SK-N-SH (cell line): ENCODE measurements at regions not wholly inside any gene's neighbourhood (a gene's known extent, or its start where the extent isn't known, plus 50 kb on each side); places are given as distances from the start of the nearest gene placed in this dataset.

Experiments used
- CTCF ChIA-PET: fragments of 300-600, 350-600 bp; formaldehyde crosslinking; extraction: SDS; loops from one replicate; lab custom pipeline; 2021; lab: Yijun Ruan, JAX
- POLR2A ChIA-PET: fragments of 350-600 bp; sonication (Branson Sonifier 250); formaldehyde crosslinking; extraction: SDS; loops from one replicate; lab custom pipeline; 2020; ENCODE audit warnings: antibody characterized with exemption, inconsistent platforms; lab: Yijun Ruan, JAX
- DNase-seq: peaks from one replicate; pipeline ENCODE4 v3.0.0; 2012
- H2AFZ ChIP-seq: fragments of 200-600 bp; sonication (generic); 2 replicates; pipeline ENCODE4 v1.8.1; 2016; ENCODE audit warnings: antibody characterized with exemption, mild to moderate bottlenecking, low read depth
- H3F3A ChIP-seq: fragments of 200-600 bp; sonication (generic); replicated peaks from 2 replicates; pipeline ENCODE3; 2016; ENCODE audit warnings: antibody characterized with exemption, mild to moderate bottlenecking; ENCODE audit not compliant: insufficient read depth
- H3K27ac ChIP-seq, 2 experiments: fragments of 200-500 bp in 1 of 2; fragments of 200-600 bp in 1 of 2; sonication (Bioruptor generic) in 1 of 2; sonication (generic), shearing (Covaris generic) in 1 of 2; 2 replicates each; pipeline versions ENCODE4 v1.5.1 to v1.6.1; 2014 to 2016; ENCODE audit warnings: low read depth in 2 of 2, inconsistent platforms in 1 of 2, low read length in 1 of 2, mild to moderate bottlenecking in 1 of 2, mixed read lengths in 1 of 2
- H3K27me3 ChIP-seq: fragments of 200-600 bp; sonication (generic), shearing (Covaris generic); 2 replicates; pipeline ENCODE4 v1.6.1; 2016; ENCODE audit warnings: mixed run types; ENCODE audit not compliant: insufficient read depth
- H3K36me3 ChIP-seq, 2 experiments: fragments of 200-500 bp in 1 of 2; fragments of 200-600 bp in 1 of 2; sonication (Bioruptor generic) in 1 of 2; sonication (generic) in 1 of 2; replicated peaks in 1 of 2; 2 replicates each; pipeline versions ENCODE3 to v1.5.1; 2014 to 2016; ENCODE audit warnings: low read length in 1 of 2, mild to moderate bottlenecking in 1 of 2; ENCODE audit not compliant: insufficient read depth in 2 of 2, control insufficient read depth in 1 of 2
- H3K4me1 ChIP-seq, 2 experiments: fragments of 200-500 bp in 1 of 2; fragments of 200-600 bp in 1 of 2; sonication (Bioruptor generic) in 1 of 2; sonication (generic), shearing (Covaris generic) in 1 of 2; 2 replicates each; pipeline versions ENCODE4 v1.5.1 to v1.6.1; 2014 to 2016; ENCODE audit warnings: low read depth in 1 of 2, low read length in 1 of 2, mixed run types in 1 of 2; ENCODE audit not compliant: insufficient read depth in 2 of 2, control insufficient read depth in 1 of 2
- H3K4me2 ChIP-seq: fragments of 200-600 bp; sonication (generic), shearing (Covaris generic); 2 replicates; pipeline ENCODE4 v1.6.1; 2017; ENCODE audit warnings: mixed run types
- H3K4me3 ChIP-seq, 2 experiments: fragments of 200-500 bp in 1 of 2; fragments of 200-600 bp in 1 of 2; sonication (Bioruptor generic) in 1 of 2; sonication (generic), shearing (Covaris generic) in 1 of 2; 2 replicates each; pipeline versions ENCODE4 v1.5.1 to v1.8.1; 2014 to 2016; ENCODE audit warnings: low read depth in 2 of 2, inconsistent platforms in 1 of 2, low read length in 1 of 2, mild to moderate bottlenecking in 1 of 2, mixed read lengths in 1 of 2, moderate library complexity in 1 of 2
- H3K79me2 ChIP-seq: fragments of 200-600 bp; sonication (generic); 2 replicates; pipeline ENCODE4 v1.8.1; 2017; ENCODE audit warnings: mild to moderate bottlenecking; ENCODE audit not compliant: insufficient read depth
- H3K9ac ChIP-seq: fragments of 200-600 bp; sonication (generic); 2 replicates; pipeline ENCODE4 v1.6.1; 2017; ENCODE audit warnings: mixed run types
- H3K9me2 ChIP-seq: fragments of 200-600 bp; sonication (generic); 2 replicates; pipeline ENCODE4 v1.6.1; 2017; ENCODE audit warnings: mixed run types
- H3K9me3 ChIP-seq: fragments of 200-600 bp; sonication (generic); 2 replicates; pipeline ENCODE4 v1.6.1; 2017; ENCODE audit warnings: mixed run types, mild to moderate bottlenecking, moderate library complexity
- H4K20me1 ChIP-seq: fragments of 200-600 bp; sonication (generic); 2 replicates; pipeline ENCODE4 v1.6.1; 2017; ENCODE audit warnings: mild to moderate bottlenecking, mixed run types; ENCODE audit not compliant: insufficient read depth
- CHD2 ChIP-seq: fragments of 150-350 bp; IDR thresholded peaks from 2 replicates; pipeline ENCODE4 v1.6.1; 2018; ENCODE audit warnings: low read length; ENCODE audit not compliant: partially characterized antibody
- EP300 ChIP-seq, 2 experiments: IDR thresholded peaks; 2 replicates each; pipeline versions ENCODE4 v1.4.0 to v1.6.1; 2012; ENCODE audit warnings: borderline replicate concordance in 1 of 2, low read depth in 1 of 2, low read length in 1 of 2
- FOXM1 ChIP-seq: IDR thresholded peaks from 2 replicates; pipeline ENCODE4 v1.4.0; 2012; ENCODE audit warnings: low read depth, mild to moderate bottlenecking
- GATA2 ChIP-seq: sonication (generic); formaldehyde crosslinking; IDR thresholded peaks from 2 replicates; pipeline ENCODE4 v1.5.0; 2020; ENCODE audit warnings: mild to moderate bottlenecking, missing genetic modification reagents
- IRF3 ChIP-seq: fragments of 150-350 bp; IDR thresholded peaks from 2 replicates; pipeline ENCODE4 v1.6.1; 2016; ENCODE audit warnings: mild to moderate bottlenecking, low read depth, low read length
- JUND ChIP-seq: IDR thresholded peaks from 2 replicates; pipeline ENCODE4 v1.4.0; 2012
- MEF2A ChIP-seq: IDR thresholded peaks from 2 replicates; pipeline ENCODE4 v1.4.0; 2012; ENCODE audit warnings: low read depth, borderline replicate concordance
- MXI1 ChIP-seq: IDR thresholded peaks from 2 replicates; pipeline ENCODE4 v1.6.1; 2012; ENCODE audit warnings: mild to moderate bottlenecking, low read depth, low read length, improper control_type of control experiment
- NFIC ChIP-seq: IDR thresholded peaks from 2 replicates; pipeline ENCODE4 v1.4.0; 2012; ENCODE audit warnings: borderline replicate concordance
- REST ChIP-seq: IDR thresholded peaks from 2 replicates; pipeline ENCODE4 v1.6.1; 2012; ENCODE audit warnings: mild to moderate bottlenecking, low read depth, low read length, moderate library complexity
- SIN3A ChIP-seq: IDR thresholded peaks from 2 replicates; pipeline ENCODE4 v1.6.1; 2012; ENCODE audit warnings: low read depth, mild to moderate bottlenecking, low read length, moderate library complexity, borderline replicate concordance
- USF2 ChIP-seq: fragments of 150-350 bp; IDR thresholded peaks from 2 replicates; pipeline ENCODE4 v1.6.1; 2017; ENCODE audit warnings: antibody characterized with exemption, low read length, low read depth, borderline replicate concordance
- WGBS: methylation state at CpG from one replicate; pipeline ENCODE4 v1.1.6; 2017; ENCODE audit warnings: low lambda C conversion rate; 5-methylcytosine and 5-hydroxymethylcytosine counted together

GRCh38 chr1:29914936-29915335 lies 678.6 kb downstream of the PTPRU start:
- TF ChIP-seq GATA2 (CRISPR knock-in tag): no peak
- no peak for TF ChIP-seq IRF3
- no peak for TF ChIP-seq MXI1
- TF ChIP-seq FOXM1: no peak
- no peak for TF ChIP-seq JUND
- no peak for TF ChIP-seq MEF2A
- no peak for TF ChIP-seq SIN3A
- no peak for TF ChIP-seq NFIC
- TF ChIP-seq CHD2: no peak
- no peak for TF ChIP-seq EP300 (IDR thresholded peaks at IDR 0.05; ENCODE audit: borderline replicate concordance in 1 of 2, low read depth in 1 of 2, low read length in 1 of 2)
- TF ChIP-seq REST: no peak
- TF ChIP-seq USF2: no peak
- TF ChIP-seq, all 33 proteins: peak for 0
- no peak overlapping the region for H3K9ac ChIP-seq
- no peaks in the 10 kb centered on the region for H3K9me2 ChIP-seq
- H3K79me2 ChIP-seq: no peaks in the 10 kb centered on the region
- H3K4me1 ChIP-seq: no peaks in the 10 kb centered on the region
- no peaks in the 10 kb centered on the region for H4K20me1 ChIP-seq
- H3K4me2 ChIP-seq: no peak overlapping the region
- WGBS: 13% methylated on average over 1 of the region's 1 CpG
- CTCF ChIA-PET: interaction anchor here (1.5 to 2.3 kb wide), 2 partner anchors 58 to 171 kb away, joined by 3 to 7 read pairs; no protein-coding TSS in a partner anchor
- H3K27me3 ChIP-seq: no peaks in the 10 kb centered on the region
- DNase-seq: no peak
- no peaks in the 10 kb centered on the region for H3K36me3 ChIP-seq
- no peak overlapping the region for H3K27ac ChIP-seq
- no peak overlapping the region for H3K4me3 ChIP-seq
- POLR2A ChIA-PET: no interaction called here
- H3K9me3 ChIP-seq: no peaks in the 10 kb centered on the region
- no peaks in the 10 kb centered on the region for H3F3A ChIP-seq
- H2AFZ ChIP-seq: no peak overlapping the region
